ENCODE measurements at regions not wholly inside any gene's neighbourhood (a gene's known extent, or its start where the extent isn't known, plus 50 kb on each side); places are given as distances from the start of the nearest gene placed in this dataset.

- H3K27ac ChIP-seq: no peak overlapping the region
- TF ChIP-seq ZFX (IDR thresholded peaks at IDR 0.05; ENCODE audit: borderline replicate concordance): no peak
- TF ChIP-seq, protein P1, sequence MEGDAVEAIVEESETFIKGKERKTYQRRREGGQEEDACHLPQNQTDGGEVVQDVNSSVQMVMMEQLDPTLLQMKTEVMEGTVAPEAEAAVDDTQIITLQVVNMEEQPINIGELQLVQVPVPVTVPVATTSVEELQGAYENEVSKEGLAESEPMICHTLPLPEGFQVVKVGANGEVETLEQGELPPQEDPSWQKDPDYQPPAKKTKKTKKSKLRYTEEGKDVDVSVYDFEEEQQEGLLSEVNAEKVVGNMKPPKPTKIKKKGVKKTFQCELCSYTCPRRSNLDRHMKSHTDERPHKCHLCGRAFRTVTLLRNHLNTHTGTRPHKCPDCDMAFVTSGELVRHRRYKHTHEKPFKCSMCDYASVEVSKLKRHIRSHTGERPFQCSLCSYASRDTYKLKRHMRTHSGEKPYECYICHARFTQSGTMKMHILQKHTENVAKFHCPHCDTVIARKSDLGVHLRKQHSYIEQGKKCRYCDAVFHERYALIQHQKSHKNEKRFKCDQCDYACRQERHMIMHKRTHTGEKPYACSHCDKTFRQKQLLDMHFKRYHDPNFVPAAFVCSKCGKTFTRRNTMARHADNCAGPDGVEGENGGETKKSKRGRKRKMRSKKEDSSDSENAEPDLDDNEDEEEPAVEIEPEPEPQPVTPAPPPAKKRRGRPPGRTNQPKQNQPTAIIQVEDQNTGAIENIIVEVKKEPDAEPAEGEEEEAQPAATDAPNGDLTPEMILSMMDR (IDR thresholded peaks at IDR 0.05): no peak
These were observed 68.0 kb upstream of the MSX1 start for GRCh38 chr4:4791299-4792111.

DNA sequence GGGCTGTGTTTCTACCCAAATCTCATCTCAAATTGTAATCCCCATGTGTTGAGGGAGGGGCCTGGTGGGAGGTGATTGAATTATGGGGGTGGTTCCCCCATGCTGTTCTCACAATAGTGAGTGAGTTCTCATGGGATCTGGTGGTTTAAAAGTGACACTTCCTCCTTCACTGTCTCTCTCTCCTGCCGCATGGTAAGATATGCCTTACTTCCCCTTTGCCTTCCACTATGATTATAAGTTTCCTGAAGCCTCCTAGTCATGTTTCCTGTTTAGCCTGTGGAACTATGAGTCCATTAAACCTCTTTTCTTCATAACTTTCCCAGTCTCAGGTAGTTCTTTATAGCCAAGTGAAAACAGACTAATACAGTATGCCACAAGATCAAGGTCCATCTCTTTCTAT, 70.0 kb upstream of the MSX1 start:
- H3K27ac ChIP-seq: no peak overlapping the region
- TF ChIP-seq, protein P1 (IDR thresholded peaks at IDR 0.05): no peak
- no peak for TF ChIP-seq ZFX (IDR thresholded peaks at IDR 0.05; ENCODE audit: borderline replicate concordance)

GRCh38 chr4:4788573-4788972, 70.9 kb upstream of the MSX1 start:
- TF ChIP-seq, protein P1 (IDR thresholded peaks at IDR 0.05): no peak
- no peak for TF ChIP-seq ZFX (IDR thresholded peaks at IDR 0.05; ENCODE audit: borderline replicate concordance)
- no peak overlapping the region for H3K27ac ChIP-seq

- H3K27ac ChIP-seq: no peak overlapping the region
- TF ChIP-seq, protein P1 (IDR thresholded peaks at IDR 0.05): no peak
- no peak for TF ChIP-seq ZFX (IDR thresholded peaks at IDR 0.05; ENCODE audit: borderline replicate concordance)
These were observed 72.0 kb upstream of the MSX1 start for GRCh38 chr4:4787421-4787820.

DNA sequence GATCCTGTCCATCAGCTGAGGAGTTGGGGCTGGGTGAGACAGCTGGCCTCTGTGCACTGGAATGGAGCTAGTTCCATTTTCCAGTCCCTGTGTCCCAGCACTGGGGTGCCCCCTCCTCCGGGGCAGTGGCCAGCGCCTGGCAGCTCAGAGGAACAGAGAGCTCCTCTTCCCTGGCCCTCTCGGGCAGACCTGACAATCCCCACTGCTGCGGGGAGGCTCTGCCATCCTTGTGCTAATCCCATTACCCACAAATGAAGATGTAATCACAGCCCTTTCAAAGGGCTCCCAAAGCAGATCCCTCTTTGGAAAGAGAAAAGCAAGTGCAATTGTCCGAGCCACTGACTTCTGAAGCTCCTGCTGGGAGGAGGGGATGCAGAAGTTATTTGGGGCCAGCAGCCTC, 75.1 kb upstream of the MSX1 start:
- TF ChIP-seq ZFX (IDR thresholded peaks at IDR 0.05; ENCODE audit: borderline replicate concordance): no peak
- TF ChIP-seq, protein P1 (IDR thresholded peaks at IDR 0.05): no peak
- H3K27ac ChIP-seq: no peak overlapping the region

GRCh38 chr4:4783847-4784246, 75.6 kb upstream of the MSX1 start:
- TF ChIP-seq, protein P1 (IDR thresholded peaks at IDR 0.05): no peak
- TF ChIP-seq ZFX (IDR thresholded peaks at IDR 0.05; ENCODE audit: borderline replicate concordance): no peak

GRCh38 chr4:4782969-4783368, 76.5 kb upstream of the MSX1 start:
- H3K27ac ChIP-seq: no peak overlapping the region
- TF ChIP-seq, protein P1 (IDR thresholded peaks at IDR 0.05): no peak
- TF ChIP-seq ZFX (IDR thresholded peaks at IDR 0.05; ENCODE audit: borderline replicate concordance): no peak

More at GRCh38 chr4:4783847-4784246, 75.6 kb upstream of the MSX1 start:
- H3K27ac ChIP-seq: no peak overlapping the region
